Osteoblast (primary cell): ENCODE measurements at regions not wholly inside any gene's neighbourhood (a gene's known extent, or its start where the extent isn't known, plus 50 kb on each side); places are given as distances from the start of the nearest gene placed in this dataset.
"Not testable (repeated sequence)": the region's sequence is repeated elsewhere in the genome, so short reads cannot be mapped to it uniquely, and the experiment has no call there.

ENCODE experiments used
- DNase-seq: peaks from one replicate; pipeline ENCODE4 v3.0.0; 2011; ENCODE audit warnings: low spot score, mixed read lengths; ENCODE audit not compliant: insufficient read length; ENCODE audit errors: missing footprints
- H2AFZ ChIP-seq: 2 replicates; pipeline ENCODE4 v1.6.0; 2011; ENCODE audit warnings: mild to moderate bottlenecking, low read length
- H3K27ac ChIP-seq: 2 replicates; pipeline ENCODE4 v1.5.1; 2011; ENCODE audit warnings: mild to moderate bottlenecking, low read depth, low read length, moderate library complexity
- H3K27me3 ChIP-seq: 2 replicates; pipeline ENCODE4 v1.6.0; 2012; ENCODE audit warnings: mild to moderate bottlenecking, control low read depth, inconsistent platforms, low read length, moderate library complexity; ENCODE audit not compliant: insufficient read depth
- H3K36me3 ChIP-seq: 2 replicates; pipeline ENCODE4 v1.5.1; 2011; ENCODE audit warnings: mild to moderate bottlenecking, low read length, control low read depth, moderate library complexity; ENCODE audit not compliant: insufficient read depth
- H3K4me1 ChIP-seq: 2 replicates; pipeline ENCODE4 v1.5.1; 2011; ENCODE audit warnings: mild to moderate bottlenecking, low read length, control low read depth, moderate library complexity; ENCODE audit not compliant: insufficient read depth
- H3K4me2 ChIP-seq: 2 replicates; pipeline ENCODE4 v1.6.0; 2011; ENCODE audit warnings: mild to moderate bottlenecking, low read length; ENCODE audit not compliant: insufficient read depth
- H3K4me3 ChIP-seq: fragments of 200-600 bp; sonication (generic); 3 replicates; pipeline ENCODE4 v1.5.1; 2012; ENCODE audit warnings: mild to moderate bottlenecking, low read length, inconsistent platforms; ENCODE audit not compliant: insufficient read depth
- H3K79me2 ChIP-seq: 2 replicates; pipeline ENCODE4 v1.6.0; 2012; ENCODE audit warnings: mild to moderate bottlenecking, low read length, control low read depth, inconsistent platforms; ENCODE audit not compliant: insufficient read depth
- H3K9me3 ChIP-seq: 2 replicates; pipeline ENCODE4 v1.5.1; 2011; ENCODE audit warnings: low read depth, low read length, control low read depth
- H4K20me1 ChIP-seq: 2 replicates; pipeline ENCODE4 v1.6.0; 2012; ENCODE audit warnings: mild to moderate bottlenecking, low read length, control low read depth; ENCODE audit not compliant: insufficient read depth
- CTCF ChIP-seq: IDR thresholded peaks from 2 replicates; pipeline ENCODE4 v1.5.1; 2011; ENCODE audit warnings: mild to moderate bottlenecking, low read depth, low read length, moderate library complexity; ENCODE audit errors: extremely low read depth

- H3K4me1 ChIP-seq = peaks cover 9% of the 10 kb centered on the region
- H3K4me2 ChIP-seq = no peak overlapping the region
- peaks cover 39% of the 10 kb centered on the region for H3K27me3 ChIP-seq
- no peak for DNase-seq
- H3K36me3 ChIP-seq = no peaks in the 10 kb centered on the region
- no peak overlapping the region for H3K4me3 ChIP-seq
- H3K27ac ChIP-seq = no peak overlapping the region
- no peak overlapping the region for H2AFZ ChIP-seq
- no peak for TF ChIP-seq CTCF
- peaks cover 3% of the 10 kb centered on the region for H4K20me1 ChIP-seq
- no peaks in the 10 kb centered on the region for H3K9me3 ChIP-seq
- no peaks in the 10 kb centered on the region for H3K79me2 ChIP-seq
Measured at GRCh38 chr3:186451371-186451770, 89.3 kb upstream of the DGKG start.

DNA sequence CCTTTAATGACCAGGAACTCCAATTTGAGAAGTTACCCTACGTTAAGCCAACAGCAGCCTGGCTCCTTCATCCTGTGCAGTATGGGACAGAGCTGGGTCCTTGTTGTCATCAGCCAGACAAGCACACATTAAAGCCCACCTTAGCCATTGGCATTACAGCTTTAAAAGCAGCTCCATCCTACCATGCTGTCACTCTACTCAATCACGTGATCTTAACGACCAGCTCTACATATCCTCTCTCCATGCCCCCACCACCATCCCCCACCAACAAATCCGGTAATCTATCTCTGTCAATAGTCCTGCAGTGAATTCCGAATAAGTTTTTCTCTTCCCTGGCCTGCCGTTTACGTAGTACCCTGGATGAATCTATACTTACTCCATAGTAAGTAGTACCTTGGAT, 82.9 kb upstream of the DGKG start:
- Histone ChIP-seq H3K4me2 (no peak overlapping the region), H2AFZ (no peak overlapping the region), H3K4me1 (no peaks in the 10 kb centered on the region), H3K9me3 (no peaks in the 10 kb centered on the region), H4K20me1 (no peaks in the 10 kb centered on the region), H3K27me3 (peaks cover 33% of the 10 kb centered on the region), H3K36me3 (no peaks in the 10 kb centered on the region), H3K27ac (no peak overlapping the region), H3K79me2 (no peaks in the 10 kb centered on the region), H3K4me3 (no peak overlapping the region)
- no peak for TF ChIP-seq CTCF
- no peak for DNase-seq

DNA sequence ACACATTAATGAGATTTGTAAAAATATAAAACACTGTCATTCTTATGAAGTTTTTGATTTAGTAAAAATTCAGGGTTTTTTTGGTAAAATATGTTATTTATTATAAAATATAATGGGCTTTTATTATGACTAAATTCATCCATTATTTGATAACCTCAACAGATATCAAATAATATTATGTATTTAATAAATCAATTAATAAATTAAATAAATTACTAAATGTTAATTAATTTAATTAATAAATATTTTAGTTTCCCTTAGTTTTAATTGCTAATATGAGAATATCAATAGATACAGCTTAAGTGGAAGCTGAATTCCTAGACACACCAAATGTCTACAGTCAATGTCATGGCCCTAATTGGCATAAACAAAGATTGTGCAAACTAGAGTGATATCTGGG, 82.3 kb upstream of the DGKG start:
- H3K79me2 ChIP-seq = no peaks in the 10 kb centered on the region
- no peaks in the 10 kb centered on the region for H3K9me3 ChIP-seq
- H2AFZ ChIP-seq = no peak overlapping the region
- no peaks in the 10 kb centered on the region for H4K20me1 ChIP-seq
- H3K4me2 ChIP-seq = no peak overlapping the region
- H3K27ac ChIP-seq = no peak overlapping the region
- H3K4me3 ChIP-seq = no peak overlapping the region
- peaks cover 33% of the 10 kb centered on the region for H3K27me3 ChIP-seq
- no peaks in the 10 kb centered on the region for H3K4me1 ChIP-seq
- no peak for TF ChIP-seq CTCF
- no peak for DNase-seq
- no peaks in the 10 kb centered on the region for H3K36me3 ChIP-seq

DNA sequence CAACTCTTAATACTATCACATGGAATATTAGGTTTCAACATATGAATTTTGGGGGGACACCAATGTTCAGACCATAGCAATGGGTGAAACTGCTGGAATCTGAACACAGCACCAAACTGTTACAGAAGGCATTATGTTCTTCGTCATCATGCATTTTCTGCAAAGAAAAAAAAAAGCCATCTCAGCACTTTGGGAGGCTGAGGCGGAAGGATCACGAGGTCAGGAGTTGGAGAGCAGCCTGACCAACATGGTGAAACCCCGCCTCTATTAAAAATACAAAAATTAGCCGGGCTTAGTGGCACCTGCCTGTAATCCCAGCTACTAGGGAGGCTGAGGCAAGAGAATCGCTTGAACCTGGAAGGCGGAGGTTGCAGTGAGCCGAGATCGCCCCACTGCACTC, 80.9 kb upstream of the DGKG start:
- H3K79me2 ChIP-seq, H2AFZ ChIP-seq, H3K4me1 ChIP-seq, H3K9me3 ChIP-seq, H3K4me3 ChIP-seq, H3K4me2 ChIP-seq, DNase-seq, H3K36me3 ChIP-seq, H4K20me1 ChIP-seq, H3K27ac ChIP-seq: not testable (repeated sequence)
- H3K27me3 ChIP-seq = peaks cover 23% of the 10 kb centered on the region

- no peak overlapping the region for H2AFZ ChIP-seq
- peaks cover 15% of the 10 kb centered on the region for H3K27me3 ChIP-seq
- no peaks in the 10 kb centered on the region for H3K79me2 ChIP-seq
- TF ChIP-seq CTCF = no peak
- H3K27ac ChIP-seq = no peak overlapping the region
- H4K20me1 ChIP-seq = no peaks in the 10 kb centered on the region
- no peak for DNase-seq
- H3K4me3 ChIP-seq = no peak overlapping the region
- no peaks in the 10 kb centered on the region for H3K4me1 ChIP-seq
- no peak overlapping the region for H3K4me2 ChIP-seq
- no peaks in the 10 kb centered on the region for H3K9me3 ChIP-seq
- H3K36me3 ChIP-seq = no peaks in the 10 kb centered on the region
Measured at GRCh38 chr3:186442162-186442561, 80.1 kb upstream of the DGKG start.
